HepG2 (cell line): ENCODE measurements at regions not wholly inside any gene's neighbourhood (a gene's known extent, or its start where the extent isn't known, plus 50 kb on each side); places are given as distances from the start of the nearest gene placed in this dataset.
A peak's percentile ranks its signal among the peaks of the same experiment; 100 is the strongest.

Experiments used
- CHD4 ChIP-seq: fragments of 200-600 bp; sonication (generic); IDR thresholded peaks from 2 replicates; pipeline ENCODE4 v1.7.0; 2017; ENCODE audit warnings: mild to moderate bottlenecking, low read length, borderline replicate concordance
- CREB1 ChIP-seq, 2 experiments: fragments of 450-650 bp in 1 of 2; IDR thresholded peaks; 2 replicates each; pipeline ENCODE4 v1.6.1; 2016 to 2017; ENCODE audit warnings: control low read depth in 1 of 2, mild to moderate bottlenecking in 1 of 2, missing compliant biosample characterization in 1 of 2, missing genetic modification characterization in 1 of 2
- ELF4 ChIP-seq: sonication (generic); formaldehyde crosslinking; IDR thresholded peaks from 2 replicates; pipeline ENCODE4 v1.5.0; 2020; ENCODE audit warnings: missing genetic modification reagents, mild to moderate bottlenecking, moderate library complexity, borderline replicate concordance
- ETV6 ChIP-seq: sonication (generic); formaldehyde crosslinking; conservative IDR thresholded peaks from 2 replicates; pipeline ENCODE4 v1.4.0; 2020; ENCODE audit warnings: missing genetic modification reagents
- FOXA1 ChIP-seq, 2 experiments: fragments of 450-650 bp in 1 of 2; sonication (generic) in 1 of 2; formaldehyde crosslinking in 1 of 2; IDR thresholded peaks; 2 replicates each; pipeline versions ENCODE4 v1.4.0 to v1.6.1; 2016 to 2020; ENCODE audit warnings: missing genetic modification reagents in 1 of 2
- GABPA ChIP-seq, 2 experiments: IDR thresholded peaks; 2 replicates each; pipeline ENCODE4 v1.6.1; 2011 to 2016; ENCODE audit warnings: low read depth in 2 of 2, low read length in 1 of 2, missing biosample characterization in 1 of 2, missing genetic modification characterization in 1 of 2
- HHEX ChIP-seq: IDR thresholded peaks from 2 replicates; pipeline ENCODE4 v1.6.1; 2016; ENCODE audit warnings: control low read depth
- KAT8 ChIP-seq: IDR thresholded peaks from 2 replicates; pipeline ENCODE4 v1.6.1; 2016; ENCODE audit warnings: missing genetic modification reagents, missing compliant biosample characterization
- MBD4 ChIP-seq: IDR thresholded peaks from 2 replicates; pipeline ENCODE4 v1.6.1; 2012; ENCODE audit warnings: low read length, inconsistent platforms, borderline replicate concordance
- MEIS2 ChIP-seq: sonication (generic); formaldehyde crosslinking; IDR thresholded peaks from 2 replicates; pipeline ENCODE4 v1.9.0; 2021; ENCODE audit warnings: mild to moderate bottlenecking, missing genetic modification reagents
- NR2C2 ChIP-seq: sonication (generic); formaldehyde crosslinking; IDR thresholded peaks from 2 replicates; pipeline ENCODE4 v1.4.0; 2020; ENCODE audit warnings: missing genetic modification reagents, mild to moderate bottlenecking, moderate library complexity, borderline replicate concordance
- RAD21 ChIP-seq: fragments of 450-650 bp; formaldehyde crosslinking; IDR thresholded peaks from 2 replicates; pipeline ENCODE4 v1.5.0; 2020; ENCODE audit warnings: mild to moderate bottlenecking
- RCOR2 ChIP-seq: IDR thresholded peaks from 2 replicates; pipeline ENCODE4 v1.6.1; 2016; ENCODE audit warnings: missing biosample characterization, missing genetic modification reagents
- TBX3 ChIP-seq: fragments of 450-650 bp; IDR thresholded peaks from 2 replicates; pipeline ENCODE4 v1.6.1; 2017; ENCODE audit warnings: antibody characterized with exemption, mild to moderate bottlenecking, inconsistent platforms, borderline replicate concordance
- XBP1 ChIP-seq: sonication (generic); formaldehyde crosslinking; IDR thresholded peaks from 2 replicates; pipeline ENCODE4 v1.5.0; 2020; ENCODE audit warnings: missing genetic modification reagents
- YEATS2 ChIP-seq: sonication (generic); formaldehyde crosslinking; IDR thresholded peaks from 2 replicates; pipeline ENCODE4 v1.4.0; 2020; ENCODE audit warnings: missing genetic modification reagents, borderline replicate concordance
- ZMYM3 ChIP-seq: sonication (generic); formaldehyde crosslinking; IDR thresholded peaks from 2 replicates; pipeline ENCODE4 v1.5.1; 2020; ENCODE audit warnings: mild to moderate bottlenecking, missing genetic modification reagents
- ZNF230 ChIP-seq: sonication (generic); formaldehyde crosslinking; IDR thresholded peaks from 2 replicates; pipeline ENCODE4 v1.4.0; 2020; ENCODE audit warnings: mild to moderate bottlenecking, missing genetic modification reagents
- ZNF30 ChIP-seq: sonication (generic); formaldehyde crosslinking; IDR thresholded peaks from 2 replicates; pipeline ENCODE4 v1.5.0; 2020; ENCODE audit warnings: mild to moderate bottlenecking, missing genetic modification reagents
- ZNF367 ChIP-seq: sonication (generic); formaldehyde crosslinking; IDR thresholded peaks from 2 replicates; pipeline ENCODE4 v1.4.0; 2020; ENCODE audit warnings: missing genetic modification reagents, borderline replicate concordance
- ZNF530 ChIP-seq: sonication (generic); formaldehyde crosslinking; IDR thresholded peaks from 2 replicates; pipeline ENCODE4 v1.5.0; 2020; ENCODE audit warnings: low read depth, mild to moderate bottlenecking, missing genetic modification reagents
- ZSCAN22 ChIP-seq: sonication (generic); formaldehyde crosslinking; IDR thresholded peaks from 2 replicates; pipeline ENCODE4 v1.4.0; 2020; ENCODE audit warnings: mild to moderate bottlenecking, missing genetic modification reagents
- ZSCAN25 ChIP-seq: sonication (generic); formaldehyde crosslinking; IDR thresholded peaks from 2 replicates; pipeline ENCODE4 v1.8.0; 2022; ENCODE audit warnings: mild to moderate bottlenecking, missing genetic modification reagents
- TF ChIP-seq, protein P1 (sequence below): sonication (generic); formaldehyde crosslinking; IDR thresholded peaks from 2 replicates; pipeline ENCODE4 v1.5.1; 2020; ENCODE audit warnings: mild to moderate bottlenecking, missing genetic modification reagents
- TF ChIP-seq, protein P2 (sequence below): IDR thresholded peaks from 2 replicates; pipeline ENCODE4 v1.4.0; 2020; ENCODE audit warnings: mild to moderate bottlenecking, missing genetic modification reagents

DNA sequence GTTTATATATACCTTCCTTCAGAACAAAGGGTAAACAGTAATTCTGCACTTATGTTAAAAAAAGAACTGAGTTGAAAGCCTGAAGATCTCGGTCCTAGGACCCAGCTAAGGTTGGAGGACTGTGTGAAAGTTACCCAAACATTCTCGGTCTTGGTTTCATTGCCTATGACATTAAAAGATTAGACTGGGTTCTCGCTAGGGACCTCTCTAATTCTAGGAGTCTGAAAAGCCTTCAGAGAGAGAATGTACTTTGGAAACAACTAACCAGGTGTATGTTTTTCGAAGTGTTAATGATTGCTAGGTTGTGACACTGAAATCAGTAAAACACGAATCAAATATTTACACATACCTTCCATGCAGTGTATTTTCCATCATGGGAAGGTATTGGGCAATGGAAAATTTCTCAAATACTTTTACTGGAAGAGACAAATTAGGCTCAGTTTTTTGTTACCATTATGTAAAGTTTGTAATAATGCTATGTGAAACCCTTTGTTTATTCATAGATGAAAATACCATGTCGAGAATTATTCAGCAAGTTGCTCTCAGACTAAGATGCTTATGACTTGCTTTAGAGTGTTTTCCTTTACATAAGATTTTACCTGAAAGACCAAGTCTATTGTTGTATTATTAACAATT, 113.7 kb upstream of the LOC128125822 start (continued):
- TF ChIP-seq, protein P1, sequence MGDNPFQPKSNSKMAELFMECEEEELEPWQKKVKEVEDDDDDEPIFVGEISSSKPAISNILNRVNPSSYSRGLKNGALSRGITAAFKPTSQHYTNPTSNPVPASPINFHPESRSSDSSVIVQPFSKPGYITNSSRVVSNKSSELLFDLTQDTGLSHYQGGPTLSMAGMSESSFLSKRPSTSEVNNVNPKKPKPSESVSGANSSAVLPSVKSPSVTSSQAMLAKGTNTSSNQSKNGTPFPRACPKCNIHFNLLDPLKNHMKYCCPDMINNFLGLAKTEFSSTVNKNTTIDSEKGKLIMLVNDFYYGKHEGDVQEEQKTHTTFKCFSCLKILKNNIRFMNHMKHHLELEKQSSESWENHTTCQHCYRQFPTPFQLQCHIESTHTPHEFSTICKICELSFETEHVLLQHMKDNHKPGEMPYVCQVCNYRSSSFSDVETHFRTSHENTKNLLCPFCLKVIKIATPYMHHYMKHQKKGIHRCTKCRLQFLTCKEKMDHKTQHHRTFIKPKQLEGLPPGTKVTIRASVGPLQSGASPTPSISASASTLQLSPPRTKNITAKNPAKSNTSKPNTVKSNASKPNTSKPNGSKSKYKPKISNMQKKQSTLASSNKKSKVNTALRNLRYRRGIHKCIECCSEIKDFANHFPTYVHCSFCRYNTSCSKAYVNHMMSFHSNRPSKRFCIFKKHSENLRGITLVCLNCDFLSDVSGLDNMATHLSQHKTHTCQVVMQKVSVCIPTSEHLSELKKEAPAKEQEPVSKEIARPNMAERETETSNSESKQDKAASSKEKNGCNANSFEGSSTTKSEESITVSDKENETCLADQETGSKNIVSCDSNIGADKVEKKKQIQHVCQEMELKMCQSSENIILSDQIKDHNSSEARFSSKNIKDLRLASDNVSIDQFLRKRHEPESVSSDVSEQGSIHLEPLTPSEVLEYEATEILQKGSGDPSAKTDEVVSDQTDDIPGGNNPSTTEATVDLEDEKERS (CRISPR knock-in tag), result 0 out of 2 replicates have a peak, but pooled peaks have one; percentile 71
- peak; percentile 66; the same call in 1 of the 2 replicates for TF ChIP-seq HHEX
- peak; percentile 96; the same call in 1 of the 2 replicates for TF ChIP-seq MBD4
- peak; percentile 71; the same call in 1 of the 2 replicates for TF ChIP-seq YEATS2 (CRISPR knock-in tag)
- no peak for TF ChIP-seq CHD4
- TF ChIP-seq TBX3, result peak; percentile 96
- TF ChIP-seq, protein P2, sequence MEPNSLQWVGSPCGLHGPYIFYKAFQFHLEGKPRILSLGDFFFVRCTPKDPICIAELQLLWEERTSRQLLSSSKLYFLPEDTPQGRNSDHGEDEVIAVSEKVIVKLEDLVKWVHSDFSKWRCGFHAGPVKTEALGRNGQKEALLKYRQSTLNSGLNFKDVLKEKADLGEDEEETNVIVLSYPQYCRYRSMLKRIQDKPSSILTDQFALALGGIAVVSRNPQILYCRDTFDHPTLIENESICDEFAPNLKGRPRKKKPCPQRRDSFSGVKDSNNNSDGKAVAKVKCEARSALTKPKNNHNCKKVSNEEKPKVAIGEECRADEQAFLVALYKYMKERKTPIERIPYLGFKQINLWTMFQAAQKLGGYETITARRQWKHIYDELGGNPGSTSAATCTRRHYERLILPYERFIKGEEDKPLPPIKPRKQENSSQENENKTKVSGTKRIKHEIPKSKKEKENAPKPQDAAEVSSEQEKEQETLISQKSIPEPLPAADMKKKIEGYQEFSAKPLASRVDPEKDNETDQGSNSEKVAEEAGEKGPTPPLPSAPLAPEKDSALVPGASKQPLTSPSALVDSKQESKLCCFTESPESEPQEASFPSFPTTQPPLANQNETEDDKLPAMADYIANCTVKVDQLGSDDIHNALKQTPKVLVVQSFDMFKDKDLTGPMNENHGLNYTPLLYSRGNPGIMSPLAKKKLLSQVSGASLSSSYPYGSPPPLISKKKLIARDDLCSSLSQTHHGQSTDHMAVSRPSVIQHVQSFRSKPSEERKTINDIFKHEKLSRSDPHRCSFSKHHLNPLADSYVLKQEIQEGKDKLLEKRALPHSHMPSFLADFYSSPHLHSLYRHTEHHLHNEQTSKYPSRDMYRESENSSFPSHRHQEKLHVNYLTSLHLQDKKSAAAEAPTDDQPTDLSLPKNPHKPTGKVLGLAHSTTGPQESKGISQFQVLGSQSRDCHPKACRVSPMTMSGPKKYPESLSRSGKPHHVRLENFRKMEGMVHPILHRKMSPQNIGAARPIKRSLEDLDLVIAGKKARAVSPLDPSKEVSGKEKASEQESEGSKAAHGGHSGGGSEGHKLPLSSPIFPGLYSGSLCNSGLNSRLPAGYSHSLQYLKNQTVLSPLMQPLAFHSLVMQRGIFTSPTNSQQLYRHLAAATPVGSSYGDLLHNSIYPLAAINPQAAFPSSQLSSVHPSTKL (CRISPR knock-in tag), result peak; percentile 100
- TF ChIP-seq CREB1 (IDR thresholded peaks at IDR 0.05), result peak; percentile 70
- TF ChIP-seq CREB1 (CRISPR knock-in tag; IDR thresholded peaks at IDR 0.05), result peak; percentile 89
- peak; percentile 68; the same call in 1 of the 2 replicates for TF ChIP-seq ELF4 (CRISPR knock-in tag)
- TF ChIP-seq ZNF30 (CRISPR knock-in tag), result no peak
- TF ChIP-seq KAT8 (CRISPR knock-in tag), result peak; percentile 94
- TF ChIP-seq XBP1 (CRISPR knock-in tag), result peak; percentile 79; the same call in 1 of the 2 replicates
- 0 out of 2 replicates have a peak, but pooled peaks have one; percentile 44 for TF ChIP-seq ZSCAN25 (CRISPR knock-in tag)
- TF ChIP-seq ZNF230, result no peak
- peak; percentile 88 for TF ChIP-seq FOXA1 (IDR thresholded peaks at IDR 0.05)
- TF ChIP-seq FOXA1 (CRISPR knock-in tag; IDR thresholded peaks at IDR 0.05), result peak; percentile 96
- TF ChIP-seq GABPA (IDR thresholded peaks at IDR 0.05; ENCODE audit: low read depth, low read length), result no peak
- TF ChIP-seq GABPA (CRISPR knock-in tag; IDR thresholded peaks at IDR 0.05; ENCODE audit: low read depth), result peak; percentile 62
- peak; percentile 99 for TF ChIP-seq RCOR2 (CRISPR knock-in tag)
- 0 out of 2 replicates have a peak, but pooled peaks have one; percentile 19 for TF ChIP-seq MEIS2 (CRISPR knock-in tag)
- no peak for TF ChIP-seq ZNF367 (CRISPR knock-in tag)
- TF ChIP-seq ZMYM3, result no peak; the same call in 1 of the 2 replicates
- TF ChIP-seq RAD21 (CRISPR knock-in tag), result no peak
- no peak for TF ChIP-seq ETV6 (CRISPR knock-in tag)
- no peak for TF ChIP-seq ZNF530 (CRISPR knock-in tag)
- TF ChIP-seq ZSCAN22 (CRISPR knock-in tag), result no peak
- peak; percentile 54; the same call in 1 of the 2 replicates for TF ChIP-seq NR2C2 (CRISPR knock-in tag)
